NCI-H345 (cell line): ENCODE measurements at regions not wholly inside any gene's neighbourhood (a gene's known extent, or its start where the extent isn't known, plus 50 kb on each side); places are given as distances from the start of the nearest gene placed in this dataset.

Experiments used
- DNase-seq: peaks from one replicate; lab custom pipeline; 2025; lab: John Stamatoyannopoulos, UW

GRCh38 chr2:215620528-215620927 lies 184.7 kb upstream of the FN1 start:
- DNase-seq: no peak

GRCh38 chr2:215619989-215620388 lies 184.1 kb upstream of the FN1 start:
- peak; percentile 50 for DNase-seq

- DNase-seq: peak; percentile 65
Measured at GRCh38 chr2:215619022-215619958, 183.4 kb upstream of the FN1 start.

- DNase-seq: no peak
Measured at GRCh38 chr2:215618145-215618544, 182.3 kb upstream of the FN1 start.

GRCh38 chr2:215617060-215617824 lies 181.4 kb upstream of the FN1 start:
- no peak for DNase-seq

- no peak for DNase-seq
Measured at GRCh38 chr2:215615803-215616174, 179.9 kb upstream of the FN1 start.

- DNase-seq: no peak
Measured at GRCh38 chr2:215615067-215615802, 179.4 kb upstream of the FN1 start.

- peak; percentile 3 for DNase-seq
Measured at GRCh38 chr2:215614296-215614695, 178.4 kb upstream of the FN1 start.

- DNase-seq: no peak
Measured at GRCh38 chr2:215613888-215614287, 178.0 kb upstream of the FN1 start.

GRCh38 chr2:215613280-215613679 lies 177.4 kb upstream of the FN1 start:
- DNase-seq: no peak

GRCh38 chr2:215612786-215613185 lies 176.9 kb upstream of the FN1 start:
- no peak for DNase-seq

- DNase-seq: no peak
Measured at GRCh38 chr2:215611609-215612386, 175.9 kb upstream of the FN1 start.

GRCh38 chr2:215609089-215610032 lies 173.5 kb upstream of the FN1 start:
- no peak for DNase-seq

- DNase-seq: no peak
Measured at GRCh38 chr2:215607766-215608165, 171.9 kb upstream of the FN1 start.

- DNase-seq: no peak
Measured at GRCh38 chr2:215606219-215606618, 170.4 kb upstream of the FN1 start.

GRCh38 chr2:215605214-215605613 lies 169.3 kb upstream of the FN1 start:
- no peak for DNase-seq

- no peak for DNase-seq
Measured at GRCh38 chr2:215604606-215605005, 168.7 kb upstream of the FN1 start.

GRCh38 chr2:215603440-215603839 lies 167.6 kb upstream of the FN1 start:
- no peak for DNase-seq

- DNase-seq: no peak
Measured at GRCh38 chr2:215602997-215603396, 167.1 kb upstream of the FN1 start.

- DNase-seq: no peak
Measured at GRCh38 chr2:215601990-215602721, 166.3 kb upstream of the FN1 start.
